ENCODE measurements at regions not wholly inside any gene's neighbourhood (a gene's known extent, or its start where the extent isn't known, plus 50 kb on each side); places are given as distances from the start of the nearest gene placed in this dataset.

DNA sequence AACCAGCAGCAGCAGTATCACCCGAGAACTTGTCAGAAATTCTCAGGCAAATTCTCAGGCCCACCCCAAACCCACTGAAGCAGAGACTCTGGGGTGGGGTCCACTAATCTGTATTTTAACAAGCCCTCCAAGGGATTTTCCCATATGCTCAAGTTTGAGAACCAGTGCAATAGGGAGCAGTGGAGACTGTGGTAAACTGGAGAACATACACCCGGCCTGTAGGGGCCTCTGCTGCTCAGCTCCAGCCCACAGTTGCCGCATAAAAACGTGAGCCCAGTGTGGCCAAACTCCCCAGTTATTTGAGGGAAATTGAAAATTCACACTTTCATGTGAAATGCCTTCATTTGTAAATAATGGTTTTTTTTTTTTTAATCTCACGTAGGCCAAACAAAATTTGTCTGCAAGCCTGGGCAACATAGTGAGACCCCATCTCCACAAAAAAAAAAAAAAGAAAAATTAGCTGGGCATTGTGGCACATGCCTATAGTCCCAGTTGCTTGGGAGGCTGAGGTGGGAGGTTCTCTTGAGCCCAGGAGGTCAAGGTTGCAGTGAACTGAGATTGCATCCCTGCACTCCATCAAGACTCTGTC lies 97.6 kb upstream of the ZMIZ1 start:
- TF ChIP-seq, protein P1, sequence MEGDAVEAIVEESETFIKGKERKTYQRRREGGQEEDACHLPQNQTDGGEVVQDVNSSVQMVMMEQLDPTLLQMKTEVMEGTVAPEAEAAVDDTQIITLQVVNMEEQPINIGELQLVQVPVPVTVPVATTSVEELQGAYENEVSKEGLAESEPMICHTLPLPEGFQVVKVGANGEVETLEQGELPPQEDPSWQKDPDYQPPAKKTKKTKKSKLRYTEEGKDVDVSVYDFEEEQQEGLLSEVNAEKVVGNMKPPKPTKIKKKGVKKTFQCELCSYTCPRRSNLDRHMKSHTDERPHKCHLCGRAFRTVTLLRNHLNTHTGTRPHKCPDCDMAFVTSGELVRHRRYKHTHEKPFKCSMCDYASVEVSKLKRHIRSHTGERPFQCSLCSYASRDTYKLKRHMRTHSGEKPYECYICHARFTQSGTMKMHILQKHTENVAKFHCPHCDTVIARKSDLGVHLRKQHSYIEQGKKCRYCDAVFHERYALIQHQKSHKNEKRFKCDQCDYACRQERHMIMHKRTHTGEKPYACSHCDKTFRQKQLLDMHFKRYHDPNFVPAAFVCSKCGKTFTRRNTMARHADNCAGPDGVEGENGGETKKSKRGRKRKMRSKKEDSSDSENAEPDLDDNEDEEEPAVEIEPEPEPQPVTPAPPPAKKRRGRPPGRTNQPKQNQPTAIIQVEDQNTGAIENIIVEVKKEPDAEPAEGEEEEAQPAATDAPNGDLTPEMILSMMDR (IDR thresholded peaks at IDR 0.05; ENCODE audit: control extremely low read depth, extremely low read depth, low read depth, missing control alignments): no peak
- DNase-seq (ENCODE audit: extremely low spot score): no peak
- ChIA-PET POLR2A (no interaction called here), CTCF (no interaction called here)

DNA sequence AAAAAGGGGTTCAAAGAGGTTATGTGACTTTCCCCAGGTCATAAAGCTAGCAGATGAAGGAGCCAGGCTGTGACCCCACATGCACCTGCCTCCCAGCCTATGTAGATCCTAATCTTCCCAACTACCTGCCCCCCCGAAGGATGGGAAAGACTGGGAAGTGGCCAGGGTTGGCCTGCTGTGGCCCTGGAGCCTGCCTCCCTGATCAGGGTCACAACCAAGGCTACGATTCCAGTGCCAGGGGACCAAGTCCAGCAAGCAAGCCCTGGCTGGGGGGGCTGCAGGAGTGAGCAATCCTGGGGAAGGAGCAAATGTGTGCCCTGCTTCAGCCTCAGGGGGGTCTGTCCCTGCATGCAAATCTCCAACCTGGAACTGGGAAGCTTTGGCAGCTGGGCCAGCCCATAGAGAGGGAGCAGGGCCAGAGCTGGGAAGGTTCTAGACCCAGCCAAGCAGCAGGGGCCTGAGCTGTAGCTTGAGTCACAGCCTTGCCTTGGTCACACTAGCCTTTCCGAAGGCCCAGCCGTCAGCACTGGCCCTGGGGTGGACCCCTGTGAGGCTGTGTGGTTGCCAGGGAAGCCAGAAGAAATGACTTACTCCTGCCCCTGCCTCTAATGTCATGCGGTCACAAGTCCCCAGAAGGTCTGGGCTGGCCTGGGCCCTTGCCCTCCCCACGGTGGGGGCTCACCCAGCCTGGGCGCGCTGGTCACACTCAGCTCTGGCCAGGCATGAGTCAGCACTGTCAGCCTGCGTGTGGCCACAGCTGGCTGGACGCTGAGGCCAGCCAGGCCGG lies 96.4 kb upstream of the ZMIZ1 start:
- DNase-seq (ENCODE audit: extremely low spot score): no peak
- ChIA-PET CTCF (interaction anchor here (1.3 kb wide), 1 partner anchor 14 kb away, joined by 4 read pairs; no protein-coding TSS in a partner anchor), POLR2A (no interaction called here)
- TF ChIP-seq, protein P1 (IDR thresholded peaks at IDR 0.05; ENCODE audit: control extremely low read depth, extremely low read depth, low read depth, missing control alignments): no peak

DNA sequence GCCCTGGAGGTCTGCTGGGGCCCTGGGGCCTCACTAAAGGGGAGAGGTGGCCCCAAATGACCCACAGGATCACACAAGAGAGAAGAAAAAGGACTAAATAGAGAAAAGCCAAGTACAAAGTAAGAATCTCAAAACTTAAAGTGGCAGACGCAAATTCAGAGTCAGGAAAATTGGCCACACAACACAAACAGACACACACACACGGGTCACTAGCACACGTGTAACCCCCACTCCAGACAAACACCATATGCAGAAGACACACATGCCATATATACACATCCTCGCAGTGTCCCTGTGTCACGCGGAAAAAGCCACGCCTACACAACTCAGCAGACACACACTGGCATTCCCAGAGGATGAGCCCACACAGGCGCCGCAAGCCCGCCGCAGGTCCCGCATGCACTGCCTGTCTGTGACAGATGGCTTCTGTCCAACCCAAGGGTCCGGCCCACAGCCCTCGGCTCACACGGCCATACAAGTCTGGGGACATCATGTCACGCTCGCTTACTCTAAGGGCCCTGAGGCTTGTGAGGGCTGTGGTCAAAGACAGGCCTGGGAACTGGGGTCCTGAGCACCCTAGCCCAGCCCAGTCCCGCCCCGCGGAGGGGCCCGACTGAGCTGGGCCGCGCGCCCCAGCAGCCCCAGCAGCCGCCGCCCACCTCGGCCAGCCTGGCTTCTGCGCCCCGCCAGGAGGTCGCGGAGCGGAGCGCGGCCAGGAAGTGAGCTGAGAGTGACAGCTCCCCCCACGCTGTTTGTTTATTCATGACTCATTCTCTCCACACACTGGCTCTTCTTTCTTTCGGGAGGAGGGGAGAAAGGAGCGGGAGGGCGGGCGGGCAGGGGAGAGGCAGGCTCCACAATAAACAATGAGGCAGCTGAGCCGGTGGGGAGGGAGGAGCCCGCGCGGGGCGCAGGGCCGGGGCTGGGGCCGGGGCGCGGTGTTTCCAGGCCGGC lies 95.5 kb upstream of the ZMIZ1 start:
- ChIA-PET CTCF (interaction anchor here (0.7 to 1.3 kb wide), 3 partner anchors 13 to 168 kb away, joined by 3 to 4 read pairs (median 3); no protein-coding TSS in a partner anchor), POLR2A (interaction anchor here (0.6 kb wide), 2 partner anchors 8 to 21 kb away, joined by 4 to 5 read pairs; no protein-coding TSS in a partner anchor)
- TF ChIP-seq, protein P1 (IDR thresholded peaks at IDR 0.05; ENCODE audit: control extremely low read depth, extremely low read depth, low read depth, missing control alignments): no peak
- peak; percentile 94 for DNase-seq (ENCODE audit: extremely low spot score)

DNA sequence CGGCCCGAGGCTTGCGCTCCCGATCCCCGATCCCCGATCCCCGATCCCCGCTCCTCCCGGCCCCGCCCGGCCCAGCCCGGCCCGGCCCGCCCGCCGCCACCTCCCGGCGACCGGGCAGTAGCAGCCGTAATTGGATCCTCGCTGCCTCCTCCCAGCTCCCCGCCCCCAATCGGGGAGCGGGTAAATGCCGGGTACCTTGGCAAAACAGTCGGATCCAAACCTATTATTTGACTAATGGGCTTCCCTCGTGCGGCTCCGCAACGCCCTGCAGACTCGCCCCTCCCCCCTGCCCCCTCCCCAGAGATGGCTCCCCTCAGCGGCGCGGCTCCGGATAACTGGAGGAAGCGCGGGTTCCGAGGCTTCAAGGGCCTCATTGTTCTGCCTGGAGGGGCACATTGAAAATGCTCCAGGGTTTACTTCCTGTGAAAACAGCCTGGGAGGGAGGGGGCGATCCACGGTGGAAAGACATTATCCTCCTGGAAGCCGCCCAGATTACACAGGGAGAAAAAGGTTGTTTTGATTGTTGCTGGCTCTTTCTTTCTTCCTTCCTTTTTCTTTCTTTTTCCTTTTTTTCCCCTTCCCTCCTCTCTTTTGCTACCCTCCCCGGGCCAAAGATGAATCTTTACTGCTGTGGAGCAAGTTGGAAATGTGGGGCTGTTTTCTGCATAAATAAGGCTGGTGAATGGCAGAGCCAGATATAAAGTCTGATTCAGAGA lies 94.7 kb upstream of the ZMIZ1 start:
- ChIA-PET POLR2A (no interaction called here), CTCF (interaction anchor here (0.7 to 1.9 kb wide), 13 partner anchors 9 to 224 kb away, joined by 3 to 24 read pairs (median 4); no protein-coding TSS in a partner anchor)
- no peak for DNase-seq (ENCODE audit: extremely low spot score)
- TF ChIP-seq, protein P1 (IDR thresholded peaks at IDR 0.05; ENCODE audit: control extremely low read depth, extremely low read depth, low read depth, missing control alignments): no peak

DNA sequence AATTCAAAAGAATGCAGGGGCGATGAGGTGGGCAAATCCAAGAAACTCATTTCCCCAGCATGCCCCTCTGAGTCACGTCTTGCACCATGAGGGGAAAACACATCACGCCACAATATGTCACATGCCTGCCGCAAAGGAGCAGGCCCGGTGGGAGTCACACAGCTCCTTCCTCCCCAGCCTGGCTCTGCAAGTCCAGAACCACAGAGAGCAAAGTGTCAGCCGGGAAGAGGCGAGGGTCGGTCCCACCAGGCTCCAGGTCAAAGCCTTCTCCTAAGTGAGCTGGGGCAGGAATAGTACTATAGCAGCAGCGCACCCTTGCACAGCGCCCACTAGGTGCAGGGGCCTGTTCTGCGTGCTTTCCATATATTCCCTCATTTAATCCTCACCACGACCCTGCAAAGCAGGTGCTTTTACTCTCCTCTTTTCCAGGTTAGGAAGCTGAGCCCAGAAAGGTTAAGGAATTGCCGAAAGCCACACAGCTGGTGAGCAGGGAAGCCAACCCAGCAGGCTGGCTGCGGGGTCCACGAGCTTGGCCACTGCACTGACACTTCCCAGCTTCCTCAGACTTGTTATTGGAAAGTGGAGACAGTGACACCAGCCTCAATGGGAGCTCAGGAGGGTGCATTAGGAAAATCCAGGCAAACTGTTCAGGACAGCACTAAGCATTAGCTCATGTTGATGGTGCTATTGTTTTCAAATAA lies 94.0 kb upstream of the ZMIZ1 start:
- ChIA-PET CTCF (interaction anchor here (0.8 to 1.9 kb wide), 15 partner anchors 9 to 223 kb away, joined by 3 to 24 read pairs (median 4); no protein-coding TSS in a partner anchor), POLR2A (no interaction called here)
- DNase-seq (ENCODE audit: extremely low spot score): peak; percentile 62
- TF ChIP-seq, protein P1 (IDR thresholded peaks at IDR 0.05; ENCODE audit: control extremely low read depth, extremely low read depth, low read depth, missing control alignments): peak; percentile 56

All from GM10248 (cell line).